Psoas muscle (tissue), 7 donors: ENCODE measurements at regions not wholly inside any gene's neighbourhood (a gene's known extent, or its start where the extent isn't known, plus 50 kb on each side); places are given as distances from the start of the nearest gene placed in this dataset.

Source experiments
- ATAC-seq, 4 donors: fragments of 200-7000 bp; cut with Tn5 transposase; one replicate each; pipeline ENCODE4 v1.9.1; 2020; ENCODE audit warnings: moderate library complexity in 3 of 4, mild to moderate bottlenecking in 2 of 4
- DNase-seq, 2 donors: peaks; one replicate each; pipeline ENCODE4 v3.0.0-alpha.2; 2020
- H3K27ac ChIP-seq: fragments of 200-600 bp; one replicate; pipeline ENCODE4 v1.8.0; 2022
- H3K27me3 ChIP-seq, 3 donors: fragments of 200-600 bp in 1 of 3; one replicate each; pipeline versions ENCODE4 v1.6.1 to v1.8.0; 2013 to 2022; ENCODE audit warnings: low read length in 2 of 3, mild to moderate bottlenecking in 2 of 3, moderate library complexity in 1 of 3; ENCODE audit not compliant: insufficient read depth in 3 of 3
- H3K36me3 ChIP-seq, 2 donors: fragments of 200-600 bp in 1 of 2; one replicate each; pipeline versions ENCODE4 v1.6.1 to v1.8.0; 2013 to 2022; ENCODE audit warnings: low read depth in 1 of 2, mild to moderate bottlenecking in 1 of 2, moderate library complexity in 1 of 2; ENCODE audit not compliant: insufficient read depth in 1 of 2
- H3K4me1 ChIP-seq: fragments of 200-600 bp; one replicate; pipeline ENCODE4 v1.8.0; 2022
- H3K4me3 ChIP-seq: fragments of 200-600 bp; one replicate; pipeline ENCODE4 v1.8.0; 2022; ENCODE audit warnings: mild to moderate bottlenecking
- H3K9me3 ChIP-seq: fragments of 200-600 bp; one replicate; pipeline ENCODE4 v1.8.0; 2022
- CTCF ChIP-seq: fragments of 200-600 bp; IDR thresholded peaks from one replicate; pipeline ENCODE4 v1.8.0; 2022; ENCODE audit warnings: antibody characterized with exemption
- WGBS, 3 donors: extraction: QIAGEN DNeasy Blood & Tissue Kit; methylation state at CpG; one replicate each; pipeline versions ENCODE4 v1.1.6 to v1.1.7; 2013; 5-methylcytosine and 5-hydroxymethylcytosine counted together
- intact Hi-C, 2 donors: fragments of 100-400 bp; cut with DNase I; formaldehyde crosslinking; loops; one replicate each; pipeline versions ENCODE4 v1.11.0 to v1.14.2; 2022
- donor health status: healthy with polysubstance abuse.
- donor health status: DM: no; HTN: no; CAD: no; lungs with moderate emphysema.
- donor health status: Bipolar disorder and iron deficiency.
- donor health status: healthy.
- donor health status: DM: yes; HTN: yes; CAD: no.
- donor health status: DM: no; HTN: no; CAD: no.
- donor health status: DM: yes; HTN: yes; CAD: no.

- no peak for DNase-seq
- no peaks in the 10 kb centered on the region for H3K36me3 ChIP-seq
- WGBS, 3 donors, result 62 to 64% (median 63%) methylated on average over 6 of the region's 6 CpGs
- no peaks in the 10 kb centered on the region for H3K27me3 ChIP-seq
- TF ChIP-seq CTCF, result no peak
- no peaks in the 10 kb centered on the region for H3K9me3 ChIP-seq
- no peak overlapping the region for H3K4me3 ChIP-seq
- no peaks in the 10 kb centered on the region for H3K4me1 ChIP-seq
- intact Hi-C loops, result no loop called here
- no peak overlapping the region for H3K27ac ChIP-seq
- ATAC-seq, result no peak
Observed at GRCh38 chr12:30012816-30013450, 229.2 kb upstream of the TMTC1 start.

GRCh38 chr12:30010071-30011052 lies 226.6 kb upstream of the TMTC1 start:
- DNase-seq (no peak), ATAC-seq (no peak)
- no peaks in the 10 kb centered on the region for H3K4me1 ChIP-seq
- H3K27me3 ChIP-seq, result no peaks in the 10 kb centered on the region
- 65 to 71% (median 68%) methylated on average over 1 of the region's 1 CpG for WGBS, 3 donors
- H3K27ac ChIP-seq, result no peak overlapping the region
- H3K9me3 ChIP-seq, result no peaks in the 10 kb centered on the region
- intact Hi-C loops, result no loop called here
- TF ChIP-seq CTCF, result no peak
- H3K36me3 ChIP-seq, result no peaks in the 10 kb centered on the region
- H3K4me3 ChIP-seq, result no peak overlapping the region

GRCh38 chr12:30006021-30006420 lies 222.3 kb upstream of the TMTC1 start:
- TF ChIP-seq CTCF, result no peak
- no peak for ATAC-seq
- Histone ChIP-seq H3K4me1 (no peaks in the 10 kb centered on the region), H3K27me3 (no peaks in the 10 kb centered on the region), H3K36me3 (no peaks in the 10 kb centered on the region), H3K27ac (no peak overlapping the region), H3K9me3 (no peaks in the 10 kb centered on the region), H3K4me3 (no peak overlapping the region)
- no peak for DNase-seq
- 54 to 77% (median 65%) methylated on average over 1 of the region's 1 CpG for WGBS, 3 donors
- intact Hi-C loops, result no loop called here

GRCh38 chr12:30003321-30003720 lies 219.6 kb upstream of the TMTC1 start:
- Histone ChIP-seq H3K36me3 (no peaks in the 10 kb centered on the region), H3K9me3 (no peaks in the 10 kb centered on the region), H3K27me3 (no peaks in the 10 kb centered on the region), H3K4me1 (no peaks in the 10 kb centered on the region), H3K27ac (no peak overlapping the region), H3K4me3 (no peak overlapping the region)
- 63 to 65% (median 64%) methylated on average over 2 of the region's 2 CpGs for WGBS, 3 donors
- TF ChIP-seq CTCF, result no peak
- intact Hi-C loops, result no loop called here
- DNase-seq (no peak), ATAC-seq (no peak)
